ENCODE measurements at regions not wholly inside any gene's neighbourhood (a gene's known extent, or its start where the extent isn't known, plus 50 kb on each side); places are given as distances from the start of the nearest gene placed in this dataset.
"Not testable (repeated sequence)": the region's sequence is repeated elsewhere in the genome, so short reads cannot be mapped to it uniquely, and the experiment has no call there.

GRCh38 chr5:117604845-117605244 lies 1030.2 kb upstream of the SEMA6A start:
- no TSS peak for BruUV-seq (replicated peaks)
- H3K79me2 ChIP-seq (ENCODE audit: control insufficient read depth, insufficient read depth, low read length) = no peaks in the 10 kb centered on the region
- FAIRE-seq (no peak), DNase-seq (ENCODE audit: low read depth, low spot score) (no peak), ATAC-seq (no peak)
- ChIA-PET SMC1A (ENCODE audit: uncharacterized antibody, unreplicated experiment) (interaction anchor here (0.6 to 1.1 kb wide), 2 partner anchors 12 to 1882 kb away, joined by 3 read pairs; no protein-coding TSS in a partner anchor), RAD21 (ENCODE audit: unreplicated experiment) (no interaction called here), CTCF (interaction anchor here (0.8 kb wide), 1 partner anchor 150 kb away, joined by 5 read pairs; no protein-coding TSS in a partner anchor), POLR2A (no interaction called here)
- intact Hi-C loops (cut with micrococcal nuclease; ENCODE audit: unreplicated experiment) (no loop called here), in situ Hi-C loops (cut with MboI) (no loop called here)
- no peaks in the 10 kb centered on the region for H3K36me3 ChIP-seq (ENCODE audit: control insufficient read depth in 2 of 2, insufficient read depth in 2 of 2, low read length in 1 of 2)
- no peak overlapping the region for H3K4me3 ChIP-seq
- 46% methylated on average over 2 of the region's 2 CpGs for WGBS (ENCODE audit: insufficient coverage, insufficient replicate concordance, low lambda C conversion rate, missing lambda C conversion rate)
- no peaks in the 10 kb centered on the region for H3K4me1 ChIP-seq (ENCODE audit: control insufficient read depth, insufficient read depth, low read length)
- no peaks in the 10 kb centered on the region for H3K9me3 ChIP-seq (replicated peaks; ENCODE audit: control insufficient read depth, insufficient read depth, low read length)
- H3K27ac ChIP-seq (ENCODE audit: control insufficient read depth, insufficient read depth) = no peak overlapping the region
- H2AFZ ChIP-seq (ENCODE audit: control insufficient read depth, low read depth, low read length) = no peak overlapping the region
- no peak overlapping the region for H3K9ac ChIP-seq (ENCODE audit: control insufficient read depth, insufficient read depth, low read length)
- H3K4me2 ChIP-seq (ENCODE audit: control insufficient read depth, insufficient read depth) = no peak overlapping the region
- no peaks in the 10 kb centered on the region for H4K20me1 ChIP-seq (ENCODE audit: control insufficient read depth, insufficient read depth)
- no peaks in the 10 kb centered on the region for H3K27me3 ChIP-seq (replicated peaks in 1 of 2; ENCODE audit: control insufficient read depth in 2 of 2, insufficient read depth in 2 of 2, low read length in 1 of 2)
- TF ChIP-seq RFX5 (IDR thresholded peaks at IDR 0.05; ENCODE audit: low read depth, low read length) (no peak), NFYB (IDR thresholded peaks at IDR 0.05; ENCODE audit: insufficient read depth, low read depth, low read length) (no peak), SMAD5 (IDR thresholded peaks at IDR 0.05; ENCODE audit: low read depth) (no peak), STAT1 (conservative IDR thresholded peaks at IDR 0.05) (no peak), EGR1 (IDR thresholded peaks at IDR 0.05; ENCODE audit: borderline replicate concordance in 1 of 2, low read depth in 2 of 2, low read length in 2 of 2) (no peak), HSF1 (IDR thresholded peaks at IDR 0.05; ENCODE audit: low read depth, low read length) (no peak), HCFC1 (IDR thresholded peaks at IDR 0.05; ENCODE audit: low read length) (no peak), MEF2B (IDR thresholded peaks at IDR 0.05; ENCODE audit: partially characterized antibody, poor library complexity, severe bottlenecking) (no peak), SMARCA5 (IDR thresholded peaks at IDR 0.05) (no peak), BRCA1 (IDR thresholded peaks at IDR 0.05; ENCODE audit: low read depth, low read length) (no peak), KDM1A (IDR thresholded peaks at IDR 0.05; ENCODE audit: borderline replicate concordance) (no peak), SRF (IDR thresholded peaks at IDR 0.05; ENCODE audit: low read depth in 2 of 2, low read length in 2 of 2) (no peak), CBFB (IDR thresholded peaks at IDR 0.05; ENCODE audit: low read depth) (no peak), NR2C1 (IDR thresholded peaks at IDR 0.05) (no peak), RCOR1 (conservative IDR thresholded peaks at IDR 0.05; ENCODE audit: low read depth, low read length) (no peak), RAD21 (IDR thresholded peaks at IDR 0.05; ENCODE audit: insufficient read depth, low read depth, low read length) (no peak)

GRCh38 chr5:117599811-117600210 lies 1025.2 kb upstream of the SEMA6A start:
- DNase-seq (ENCODE audit: low read depth, low spot score); H3K9ac ChIP-seq (ENCODE audit: control insufficient read depth, insufficient read depth, low read length); H3K36me3 ChIP-seq (ENCODE audit: control insufficient read depth in 2 of 2, insufficient read depth in 2 of 2, low read length in 1 of 2); H3K4me1 ChIP-seq (ENCODE audit: control insufficient read depth, insufficient read depth, low read length); SMC1A ChIA-PET (ENCODE audit: uncharacterized antibody, unreplicated experiment); FAIRE-seq; H3K79me2 ChIP-seq (ENCODE audit: control insufficient read depth, insufficient read depth, low read length); H3K27me3 ChIP-seq (replicated peaks in 1 of 2; ENCODE audit: control insufficient read depth in 2 of 2, insufficient read depth in 2 of 2, low read length in 1 of 2); BruUV-seq (replicated peaks); RAD21 ChIA-PET (ENCODE audit: unreplicated experiment); intact Hi-C loops (cut with micrococcal nuclease; ENCODE audit: unreplicated experiment); H3K4me3 ChIP-seq; H4K20me1 ChIP-seq (ENCODE audit: control insufficient read depth, insufficient read depth); H3K9me3 ChIP-seq (replicated peaks; ENCODE audit: control insufficient read depth, insufficient read depth, low read length); ATAC-seq; POLR2A ChIA-PET; CTCF ChIA-PET; H2AFZ ChIP-seq (ENCODE audit: control insufficient read depth, low read depth, low read length); H3K27ac ChIP-seq (ENCODE audit: control insufficient read depth, insufficient read depth); H3K4me2 ChIP-seq (ENCODE audit: control insufficient read depth, insufficient read depth): not testable (repeated sequence)
- in situ Hi-C loops (cut with MboI) = loop anchor here (25.0 kb wide), 1 partner anchor 1187 kb away; no protein-coding TSS in a partner anchor
- 91% methylated on average over 17 of the region's 36 CpGs for WGBS (ENCODE audit: insufficient coverage, insufficient replicate concordance, low lambda C conversion rate, missing lambda C conversion rate)

Measured in GM12878 (cell line).